Heart left ventricle (tissue), 16 donors: ENCODE measurements at regions not wholly inside any gene's neighbourhood (a gene's known extent, or its start where the extent isn't known, plus 50 kb on each side); places are given as distances from the start of the nearest gene placed in this dataset.
"Not testable (repeated sequence)": the region's sequence is repeated elsewhere in the genome, so short reads cannot be mapped to it uniquely, and the experiment has no call there.

ENCODE experiments used
- ATAC-seq, 4 donors: fragments of 200-7000 bp; cut with Tn5 transposase; one replicate each; pipeline ENCODE4 v1.9.1; 2020 to 2022; ENCODE audit warnings: moderate library complexity in 4 of 4, mild to moderate bottlenecking in 3 of 4, moderate number of reproducible peaks in 1 of 4
- DNase-seq, 5 donors: peaks; one replicate each; pipeline ENCODE4 v3.0.0-alpha.2; 2020
- H3K27ac ChIP-seq, 12 donors: fragments of 200-600 bp; sonication (generic) in 4 of 12; one replicate each; pipeline versions ENCODE4 v1.5.0 to v1.8.0; 2016 to 2022; ENCODE audit warnings: mild to moderate bottlenecking in 2 of 12
- H3K27me3 ChIP-seq, 9 donors: fragments of 200-600 bp; sonication (generic) in 2 of 9; one replicate each; pipeline versions ENCODE4 v1.5.1 to v1.8.0; 2016 to 2022; ENCODE audit warnings: mild to moderate bottlenecking in 3 of 9
- H3K36me3 ChIP-seq, 9 donors: fragments of 200-600 bp; sonication (generic) in 2 of 9; one replicate each; pipeline versions ENCODE4 v1.5.0 to v1.8.0; 2018 to 2022; ENCODE audit warnings: mild to moderate bottlenecking in 2 of 9
- H3K4me1 ChIP-seq, 12 donors: fragments of 200-600 bp; sonication (generic) in 4 of 12; one replicate each; pipeline versions ENCODE4 v1.5.0 to v1.8.0; 2016 to 2022; ENCODE audit warnings: mild to moderate bottlenecking in 3 of 12
- H3K4me3 ChIP-seq, 12 donors: fragments of 200-600 bp; sonication (generic) in 4 of 12; one replicate each; pipeline versions ENCODE4 v1.5.0 to v1.8.0; 2017 to 2022; ENCODE audit warnings: mild to moderate bottlenecking in 9 of 12, moderate library complexity in 4 of 12
- H3K9me3 ChIP-seq, 12 donors: fragments of 200-600 bp; sonication (generic) in 4 of 12; one replicate each; pipeline versions ENCODE4 v1.5.0 to v1.8.0; 2016 to 2022; ENCODE audit warnings: mild to moderate bottlenecking in 1 of 12
- WGBS, 4 donors: extraction: QIAGEN DNeasy Blood & Tissue Kit in 2 of 4; methylation state at CpG; one replicate each; pipeline versions ENCODE4 v1.1.5 to v1.1.7; 2013 to 2018; 5-methylcytosine and 5-hydroxymethylcytosine counted together
- intact Hi-C, 10 donors: fragments of 100-400 bp; cut with DNase I; formaldehyde crosslinking; loops; one replicate each; pipeline versions ENCODE4 v1.11.1 to v1.14.2; 2022
- donor health status: ischemic (EF 13 %, LVEDD 7.1; RV severe dilation, severe dysfunction).
- donor health status: healthy with polysubstance abuse.
- donor health status: DM: no; HTN: yes; CAD: no.
- donor health status: DM: no; HTN: no; CAD: no.
- donor health status: ischemic (EF 25% LVEDD 6.9; RV normal size, moderate dysfunction).
- donor health status: ischemic (EF 25% LVEDD 5.7; RV mildly dilated, moderate dysfunction).
- donor health status: healthy.
- donor health status: DM: yes; HTN: yes; CAD: no.
- donor health status: ischemic (EF 35%, LVEDD 5.7; RV mildly dilated, moderate dysfunction).
- donor health status: nonischemic (EF 11% LVEDD 7.7; RV severe dilation, severe dysfunction).
- donor health status: DM: yes; HTN: yes; CAD: no.
- donor health status: PGD.
- donor health status: ischemic (EF 29% LVEDD 5.4; RV normal size, mild dysfunction).
- donor health status: nonischemic (EF 23%, LVEDD 6.1; RV moderate dilation, normal function).

DNA sequence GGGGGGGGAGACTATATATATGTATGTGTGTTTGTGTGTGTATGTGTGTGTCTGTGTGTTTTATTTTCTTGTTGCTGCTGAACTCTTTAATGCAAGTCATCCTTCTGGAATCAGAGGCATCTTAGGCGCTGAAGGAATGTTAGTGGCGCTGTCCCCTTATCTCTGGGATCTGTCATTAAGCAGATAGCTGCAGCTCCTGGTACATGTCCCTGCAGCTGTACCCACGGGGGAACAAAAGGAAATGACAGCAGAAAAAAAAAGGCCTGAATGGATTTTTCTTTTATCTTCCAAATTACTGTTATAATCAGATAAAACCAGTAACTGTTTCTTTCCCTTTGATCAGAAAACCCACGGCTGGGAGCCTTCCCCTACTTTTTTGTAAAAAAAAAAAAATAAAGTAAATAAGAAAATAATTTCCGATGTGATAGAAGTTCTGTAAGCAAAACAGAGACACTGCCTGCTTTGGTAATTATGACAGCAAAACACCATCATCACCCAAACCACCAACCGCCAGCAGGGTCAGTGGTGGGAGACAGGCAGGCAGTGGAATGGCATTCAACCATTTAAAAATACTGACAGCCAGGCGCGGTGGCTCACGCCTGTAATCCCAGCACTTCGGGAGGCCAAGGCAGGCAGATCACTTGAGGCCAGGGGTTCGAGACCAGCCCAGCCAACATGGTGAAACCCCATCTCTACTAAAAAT lies 411.3 kb upstream of the ZNF722 start:
- 62 to 89% (median 80%) methylated on average over 2 to 4 of the region's 11 CpGs for WGBS, 4 donors
- not testable (repeated sequence) for DNase-seq

DNA sequence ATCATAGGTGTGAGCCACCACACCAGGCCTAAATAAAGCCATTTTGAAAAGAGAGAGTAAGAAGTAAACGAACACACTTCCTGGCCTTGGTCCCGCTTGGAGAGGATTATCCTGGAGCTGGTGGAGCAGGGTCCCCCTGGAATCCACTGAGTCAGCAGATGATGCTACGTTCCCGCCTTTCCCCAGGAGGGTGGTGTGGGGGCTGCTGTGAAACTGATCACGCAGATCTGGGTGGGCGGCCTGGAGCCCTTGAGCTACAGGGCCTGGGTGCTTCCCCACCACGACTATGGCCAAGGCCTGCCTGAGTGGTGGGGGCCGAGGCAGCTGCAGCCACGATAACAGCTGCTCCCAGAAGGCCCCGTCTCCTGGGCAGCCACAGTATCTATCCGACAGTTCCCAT lies 407.4 kb upstream of the ZNF722 start:
- H3K9me3 ChIP-seq, intact Hi-C loops, H3K4me1 ChIP-seq, H3K4me3 ChIP-seq, H3K27ac ChIP-seq, H3K27me3 ChIP-seq, H3K36me3 ChIP-seq: not testable (repeated sequence)
- 79 to 84% (median 80%) methylated on average over 5 to 7 of the region's 11 CpGs; no CpG with 5 or more reads in 1 of the 4 donors for WGBS, 4 donors
- peak in 1 of 4 donors; percentile 34 for ATAC-seq
- DNase-seq = peak in 1 of 5 donors; percentile 39

More for the DNA sequence above, 411.3 kb upstream of the ZNF722 start:
- H3K9me3 ChIP-seq, H3K4me3 ChIP-seq, H3K4me1 ChIP-seq, H3K36me3 ChIP-seq, H3K27me3 ChIP-seq, intact Hi-C loops, ATAC-seq, H3K27ac ChIP-seq: not testable (repeated sequence)

DNA sequence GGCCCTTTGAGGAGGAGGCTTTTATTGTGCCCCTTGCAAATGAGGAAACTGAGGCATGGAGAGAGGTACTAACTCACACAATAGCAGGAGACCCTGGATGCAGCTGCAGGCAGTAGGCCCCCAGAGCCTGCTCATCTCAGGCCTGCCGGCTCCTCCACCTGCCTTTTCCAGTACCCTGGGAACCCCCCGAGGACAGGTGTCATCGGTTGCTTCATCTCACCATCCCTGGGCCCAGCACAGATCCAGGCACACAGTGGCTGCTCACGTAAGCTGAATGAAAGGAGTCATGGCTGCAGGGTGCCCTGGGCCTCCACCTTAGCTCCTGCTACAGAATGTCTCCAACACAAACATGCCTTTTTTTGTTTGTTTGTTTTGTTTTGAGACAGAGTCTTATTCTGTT lies 394.8 kb upstream of the ZNF722 start:
- H3K36me3 ChIP-seq, DNase-seq, H3K27me3 ChIP-seq, H3K4me3 ChIP-seq, ATAC-seq, H3K4me1 ChIP-seq, H3K9me3 ChIP-seq, intact Hi-C loops, H3K27ac ChIP-seq: not testable (repeated sequence)
- 70 to 72% methylated on average over 4 of the region's 4 CpGs; no CpG with 5 or more reads in 2 of the 4 donors for WGBS, 4 donors

DNA sequence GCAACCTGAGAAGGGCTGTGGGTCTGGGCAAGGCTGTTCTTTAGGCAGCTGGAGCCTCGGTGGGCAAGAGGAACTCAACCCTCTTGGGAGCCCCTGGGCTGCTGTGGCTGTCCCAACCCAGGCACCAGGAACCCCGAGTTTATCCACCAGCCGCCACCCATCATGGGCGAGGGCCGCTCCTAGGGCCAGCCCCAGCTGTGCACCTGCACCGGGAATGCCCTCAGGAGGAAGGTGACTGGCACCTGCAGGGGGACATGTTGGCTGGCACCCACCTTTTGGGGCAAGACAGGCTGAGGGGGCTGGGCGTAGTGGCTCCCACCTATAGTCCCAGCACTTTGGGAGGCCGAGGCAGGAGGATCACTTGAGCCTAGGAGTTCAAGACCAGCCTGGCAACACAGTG lies 393.8 kb upstream of the ZNF722 start:
- 73 to 80% (median 77%) methylated on average over 2 to 7 of the region's 8 CpGs; no CpG with 5 or more reads in 1 of the 4 donors for WGBS, 4 donors

DNA sequence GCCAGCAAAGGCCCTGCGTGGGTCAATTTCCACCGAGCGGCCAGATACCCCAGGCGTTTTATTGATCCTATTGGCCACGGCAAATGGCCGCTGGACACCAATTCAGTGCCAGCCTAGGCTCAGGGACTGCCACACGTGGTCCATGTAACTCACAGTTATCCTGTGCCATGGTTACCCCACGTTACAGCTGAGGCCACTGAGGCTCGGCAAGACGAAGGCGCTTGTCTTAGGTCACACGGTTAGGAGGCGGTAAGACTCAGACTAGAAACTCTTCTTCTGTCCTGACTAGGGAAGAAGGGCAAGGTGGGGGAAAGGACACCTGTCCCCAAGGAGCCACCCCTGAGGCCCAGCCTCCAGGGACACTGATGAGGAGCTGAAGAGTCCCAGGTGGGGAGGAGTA lies 381.1 kb upstream of the ZNF722 start:
- ATAC-seq, H3K9me3 ChIP-seq, H3K4me1 ChIP-seq, H3K27me3 ChIP-seq, DNase-seq, intact Hi-C loops, H3K4me3 ChIP-seq, H3K36me3 ChIP-seq, H3K27ac ChIP-seq: not testable (repeated sequence)
- WGBS, 4 donors = 70 to 78% (median 73%) methylated on average over 7 to 8 of the region's 13 CpGs

More for the DNA sequence above, 393.8 kb upstream of the ZNF722 start:
- H3K4me3 ChIP-seq, H3K36me3 ChIP-seq, H3K9me3 ChIP-seq, H3K27me3 ChIP-seq, H3K4me1 ChIP-seq, ATAC-seq, intact Hi-C loops, H3K27ac ChIP-seq: not testable (repeated sequence)
- peak in 1 of 5 donors; percentile 33 for DNase-seq

DNA sequence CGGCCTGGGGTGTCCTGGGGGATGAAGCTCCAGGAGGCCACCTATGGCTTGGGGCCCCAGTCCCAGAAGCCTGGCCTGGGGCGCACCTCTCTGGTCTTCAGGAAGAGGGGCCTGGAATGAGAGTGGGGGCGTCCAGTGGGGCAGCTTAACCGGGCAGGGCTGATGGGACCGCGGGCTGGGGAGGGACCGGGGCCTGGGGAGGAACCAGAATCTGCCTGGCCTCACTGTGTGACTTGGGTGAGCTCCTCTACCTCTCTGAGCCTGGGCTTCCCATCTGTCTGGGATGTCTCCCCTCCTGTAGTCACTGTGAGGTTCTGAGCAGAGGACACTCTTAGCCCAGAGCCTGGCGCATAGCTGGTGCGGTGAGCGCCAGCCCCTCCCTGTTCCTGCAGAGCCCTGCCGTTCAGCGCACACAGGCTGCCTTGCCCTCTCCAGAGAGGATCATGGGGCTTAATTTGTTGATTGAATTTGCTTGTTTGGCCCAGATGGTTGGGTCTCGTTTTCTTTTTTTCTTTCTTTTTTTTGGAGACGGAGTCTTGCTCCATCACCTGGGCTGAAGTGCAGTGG lies 378.4 kb upstream of the ZNF722 start:
- H3K36me3 ChIP-seq, H3K4me1 ChIP-seq, H3K9me3 ChIP-seq, H3K27ac ChIP-seq, intact Hi-C loops, ATAC-seq, H3K27me3 ChIP-seq, H3K4me3 ChIP-seq: not testable (repeated sequence)
- 77 to 85% (median 83%) methylated on average over 7 to 12 of the region's 14 CpGs for WGBS, 4 donors
- DNase-seq = peak in 1 of 5 donors; percentile 34

DNA sequence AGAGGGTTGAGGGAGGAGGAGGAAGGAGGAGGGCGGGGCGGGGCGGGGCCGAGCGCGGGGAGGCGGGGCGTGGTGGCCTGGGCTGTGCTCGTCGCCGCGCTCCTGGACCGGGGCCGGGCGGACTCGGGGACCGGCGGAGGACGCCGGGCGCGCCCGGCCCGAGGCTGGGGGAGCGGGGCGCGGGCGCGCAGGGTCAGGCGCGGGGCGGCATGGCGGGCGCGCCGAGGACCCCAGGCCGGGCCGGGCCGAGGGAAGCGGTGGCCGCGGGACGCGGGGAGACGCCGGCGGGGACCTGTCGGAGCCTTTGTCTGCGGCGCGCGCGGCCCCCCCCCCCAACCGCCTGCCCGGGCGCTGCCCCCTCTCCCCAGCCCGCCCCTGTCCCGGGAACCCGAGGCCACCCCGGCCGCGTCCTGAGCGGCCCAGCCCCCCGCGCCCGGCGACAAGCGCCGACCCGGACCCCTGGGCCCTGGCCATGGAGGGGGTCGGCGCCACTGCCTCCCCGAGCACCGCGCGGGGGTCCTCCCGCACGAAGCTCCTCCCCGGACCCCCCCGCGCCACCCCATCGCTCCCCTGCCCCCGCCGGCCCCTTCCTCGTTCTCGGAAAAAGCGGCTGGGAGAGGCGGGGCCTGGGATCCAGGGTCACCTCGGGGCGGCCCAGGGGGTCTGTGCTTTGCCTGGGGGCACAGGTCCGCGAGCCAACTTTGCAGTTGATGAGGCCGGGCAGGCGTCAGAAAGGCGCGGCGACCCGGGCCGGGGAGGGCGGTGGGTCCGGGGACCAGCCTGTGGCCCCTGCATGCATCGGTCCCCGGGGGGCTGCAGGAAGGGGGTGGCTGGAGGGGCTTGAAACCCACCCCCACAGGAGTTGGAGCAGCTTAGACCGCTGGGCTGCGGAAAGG lies 370.8 kb upstream of the ZNF722 start:
- H3K4me1 ChIP-seq, H3K27me3 ChIP-seq, intact Hi-C loops, H3K4me3 ChIP-seq, H3K9me3 ChIP-seq, H3K27ac ChIP-seq, ATAC-seq, H3K36me3 ChIP-seq, DNase-seq: not testable (repeated sequence)
- 46 to 71% methylated on average over 29 to 30 of the region's 105 CpGs; no CpG with 5 or more reads in 2 of the 4 donors for WGBS, 4 donors

DNA sequence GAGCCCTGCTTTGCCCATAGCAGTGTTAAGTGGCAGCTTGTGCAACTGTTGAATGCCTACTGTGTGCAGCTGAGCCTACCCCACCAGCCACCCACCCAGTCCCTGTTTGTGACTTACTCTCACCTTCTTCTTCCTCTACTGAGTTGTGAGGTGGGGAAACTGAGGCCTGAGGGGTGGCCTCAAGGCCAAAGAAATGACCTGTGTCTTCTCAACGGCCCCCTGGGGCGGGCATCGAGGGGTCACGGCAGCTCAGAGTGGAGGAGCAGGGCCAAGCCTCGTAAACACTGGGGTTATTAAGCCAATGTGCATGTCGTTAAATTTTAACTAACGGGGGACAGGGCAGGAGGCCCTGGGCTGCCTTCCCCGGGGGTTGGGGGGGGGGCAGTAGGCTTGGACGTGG lies 369.6 kb upstream of the ZNF722 start:
- H3K4me1 ChIP-seq, H3K4me3 ChIP-seq, H3K27ac ChIP-seq, intact Hi-C loops, H3K9me3 ChIP-seq, H3K36me3 ChIP-seq, ATAC-seq, H3K27me3 ChIP-seq: not testable (repeated sequence)
- DNase-seq = peak in 1 of 5 donors; percentile 14
- 77 to 89% (median 78%) methylated on average over 5 to 9 of the region's 9 CpGs for WGBS, 4 donors

DNA sequence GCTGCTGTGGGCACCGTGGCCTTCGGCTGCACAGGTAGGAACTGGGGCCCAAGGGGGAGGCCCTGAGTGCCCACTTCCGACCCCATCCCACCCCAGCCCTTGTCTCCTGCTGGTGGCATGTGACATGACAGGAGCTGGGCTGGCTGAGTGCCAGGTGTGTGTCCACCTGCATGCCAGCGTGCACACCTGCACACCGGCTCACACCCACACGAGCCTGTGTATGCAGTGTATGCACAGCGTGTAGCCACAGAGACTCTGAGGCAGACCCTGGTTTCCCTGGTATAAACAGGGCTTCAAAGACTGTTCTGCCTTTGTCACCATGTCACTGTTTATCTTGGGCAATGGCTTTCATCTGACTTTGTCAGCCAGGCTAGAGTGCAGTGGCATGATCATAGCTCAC lies 362.1 kb upstream of the ZNF722 start:
- WGBS, 4 donors = 80 to 83% (median 81%) methylated on average over 3 to 5 of the region's 7 CpGs; no CpG with 5 or more reads in 1 of the 4 donors
- intact Hi-C loops, H3K27ac ChIP-seq, H3K27me3 ChIP-seq, H3K36me3 ChIP-seq, H3K9me3 ChIP-seq, H3K4me3 ChIP-seq, H3K4me1 ChIP-seq, ATAC-seq: not testable (repeated sequence)
- peak in 1 of 5 donors; percentile 38 for DNase-seq

DNA sequence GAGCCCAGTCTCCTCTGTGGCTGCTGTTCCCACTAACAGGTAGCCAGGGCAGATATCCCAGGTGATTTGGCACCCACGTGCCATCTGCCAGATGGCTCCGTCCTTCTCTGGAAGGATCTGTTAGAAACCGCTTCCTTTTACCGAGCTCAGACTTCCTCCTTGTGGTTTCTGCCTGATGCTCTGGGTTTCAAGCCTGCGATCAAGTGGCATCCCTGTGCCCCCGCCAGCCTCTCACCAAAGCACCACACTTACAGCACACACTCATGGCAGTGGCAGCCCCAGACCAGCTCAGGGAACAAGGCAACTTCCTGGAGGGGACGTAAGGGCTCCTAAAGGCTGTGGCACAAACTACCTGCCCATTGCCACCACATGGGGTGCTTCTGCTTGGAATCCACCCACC lies 333.1 kb upstream of the ZNF722 start:
- H3K27me3 ChIP-seq, ATAC-seq, H3K27ac ChIP-seq, H3K4me3 ChIP-seq, DNase-seq, H3K4me1 ChIP-seq, H3K36me3 ChIP-seq, H3K9me3 ChIP-seq, intact Hi-C loops: not testable (repeated sequence)
- WGBS, 4 donors = 63 to 80% (median 71%) methylated on average over 3 to 5 of the region's 7 CpGs; no CpG with 5 or more reads in 1 of the 4 donors
